ENCODE measurements at regions not wholly inside any gene's neighbourhood (a gene's known extent, or its start where the extent isn't known, plus 50 kb on each side); places are given as distances from the start of the nearest gene placed in this dataset.

DNA sequence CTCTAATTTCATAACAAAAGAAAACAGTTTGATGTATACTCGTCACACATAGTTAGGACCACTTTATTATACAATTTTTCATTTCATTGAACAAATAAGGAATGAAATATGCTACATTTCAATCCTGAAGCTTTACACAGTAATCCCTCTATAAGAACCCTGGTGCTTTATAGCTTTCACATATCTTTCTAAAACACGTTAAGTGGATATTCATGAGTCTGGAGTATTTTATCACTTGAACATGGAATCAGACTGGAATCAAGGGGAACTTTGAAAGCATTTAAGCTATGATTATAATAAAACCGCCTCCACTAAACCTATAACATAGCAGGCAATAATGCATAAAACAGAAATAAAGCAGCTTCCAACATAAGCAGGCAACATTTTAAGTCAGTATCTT lies 476.6 kb downstream of the COL11A1 start:
- TF ChIP-seq POLR2A (IDR thresholded peaks at IDR 0.05; ENCODE audit: low read length) = no peak
- no peak for TF ChIP-seq GATA1 (IDR thresholded peaks at IDR 0.05; ENCODE audit: low read depth, low read length)

All from erythroblast (primary cell).